Neural progenitor cell (in vitro differentiated cells): ENCODE measurements at regions not wholly inside any gene's neighbourhood (a gene's known extent, or its start where the extent isn't known, plus 50 kb on each side); places are given as distances from the start of the nearest gene placed in this dataset.

Experiments
- DNase-seq: peaks from one replicate; pipeline ENCODE4 v3.0.0-alpha.2; 2016; ENCODE audit warnings: low spot score
- H2AFZ ChIP-seq: fragments of 200-600 bp; sonication (generic); replicated peaks from 2 replicates; pipeline ENCODE4 v1.6.1; 2016; ENCODE audit warnings: antibody characterized with exemption
- H3F3A ChIP-seq: fragments of 200-600 bp; sonication (generic); 2 replicates; pipeline ENCODE4 v1.6.1; 2016; ENCODE audit warnings: antibody characterized with exemption, low read depth
- H3K27ac ChIP-seq: fragments of 200-600 bp; sonication (generic); 2 replicates; pipeline ENCODE4 v1.5.1; 2016; ENCODE audit warnings: mild to moderate bottlenecking
- H3K27me3 ChIP-seq: fragments of 200-600 bp; sonication (generic); 2 replicates; pipeline ENCODE4 v1.6.1; 2016; ENCODE audit warnings: mild to moderate bottlenecking, moderate library complexity
- H3K36me3 ChIP-seq: fragments of 200-600 bp; sonication (generic); 2 replicates; pipeline ENCODE4 v1.5.1; 2016
- H3K4me1 ChIP-seq: fragments of 200-600 bp; sonication (generic); 2 replicates; pipeline ENCODE4 v1.6.1; 2016; ENCODE audit warnings: mixed run types
- H3K4me2 ChIP-seq: fragments of 200-600 bp; sonication (generic); 2 replicates; pipeline ENCODE4 v1.6.1; 2016
- H3K4me3 ChIP-seq: fragments of 200-600 bp; sonication (generic); 2 replicates; pipeline ENCODE4 v1.5.1; 2016
- H3K79me2 ChIP-seq: fragments of 200-600 bp; sonication (generic); 2 replicates; pipeline ENCODE4 v1.6.1; 2016; ENCODE audit warnings: low read depth
- H3K9ac ChIP-seq: fragments of 200-600 bp; sonication (generic); 2 replicates; pipeline ENCODE4 v1.6.1; 2016
- H3K9me3 ChIP-seq: fragments of 200-600 bp; sonication (generic); 2 replicates; pipeline ENCODE4 v1.5.1; 2016; ENCODE audit warnings: low read depth
- H4K20me1 ChIP-seq: fragments of 200-600 bp; sonication (generic); 2 replicates; pipeline ENCODE4 v1.6.1; 2016; ENCODE audit warnings: low read depth
- H3K27ac Mint-ChIP-seq: 3 replicates; pipeline ENCODE4 v1.8.0; 2021; ENCODE audit warnings: mixed read lengths
- H3K27me3 Mint-ChIP-seq: 2 replicates; pipeline ENCODE4 v1.8.0; 2022; ENCODE audit warnings: low read depth, mild to moderate bottlenecking, inconsistent platforms, moderate library complexity, mixed read lengths; ENCODE audit not compliant: insufficient read depth
- H3K36me3 Mint-ChIP-seq: 3 replicates; pipeline ENCODE4 v1.8.0; 2021; ENCODE audit warnings: mixed read lengths
- H3K4me1 Mint-ChIP-seq: 3 replicates; pipeline ENCODE4 v1.8.0; 2021; ENCODE audit warnings: mixed read lengths
- H3K4me3 Mint-ChIP-seq: 3 replicates; pipeline ENCODE4 v1.8.0; 2021; ENCODE audit warnings: mild to moderate bottlenecking, moderate library complexity, mixed read lengths
- H3K9me3 Mint-ChIP-seq: 3 replicates; pipeline ENCODE4 v1.8.0; 2020; ENCODE audit warnings: mixed read lengths
- CTCF ChIP-seq: fragments of 200-600 bp; sonication (generic); IDR thresholded peaks from 2 replicates; pipeline ENCODE4 v1.5.1; 2017; ENCODE audit warnings: antibody characterized with exemption, mild to moderate bottlenecking
- EZH2 ChIP-seq: fragments of 200-600 bp; sonication (generic); IDR thresholded peaks from 2 replicates; pipeline ENCODE4 v1.6.1; 2017; ENCODE audit warnings: antibody characterized with exemption, mild to moderate bottlenecking, moderate library complexity
- EZH2phosphoT487 ChIP-seq: fragments of 200-600 bp; sonication (generic); IDR thresholded peaks from 2 replicates; pipeline ENCODE4 v1.6.1; 2017; ENCODE audit warnings: antibody characterized with exemption

- no peak for DNase-seq
- Histone ChIP-seq H2AFZ (no peak overlapping the region), H3K4me2 (no peak overlapping the region), H4K20me1 (no peaks in the 10 kb centered on the region), H3K27me3 (no peaks in the 10 kb centered on the region), H3K36me3 (no peaks in the 10 kb centered on the region), H3K9me3 (no peaks in the 10 kb centered on the region), H3K4me1 (peaks cover 10% of the 10 kb centered on the region), H3K9ac (no peak overlapping the region), H3F3A (no peaks in the 10 kb centered on the region), H3K4me3 (no peak overlapping the region), H3K27ac (no peak overlapping the region), H3K79me2 (no peaks in the 10 kb centered on the region)
- Mint-ChIP-seq H3K27me3 (peaks cover 8% of the 10 kb centered on the region), H3K4me3 (no peak overlapping the region), H3K9me3 (no peaks in the 10 kb centered on the region), H3K4me1 (peaks cover 20% of the 10 kb centered on the region), H3K36me3 (no peaks in the 10 kb centered on the region), H3K27ac (no peak overlapping the region)
- TF ChIP-seq EZH2phosphoT487 (no peak), EZH2 (no peak), CTCF (no peak)
Measured at GRCh38 chr12:45572114-45572513, 157.4 kb upstream of the ARID2 start.

- Mint-ChIP-seq H3K36me3 (no peaks in the 10 kb centered on the region), H3K4me3 (no peak overlapping the region), H3K9me3 (no peaks in the 10 kb centered on the region), H3K4me1 (no peaks in the 10 kb centered on the region), H3K27me3 (peaks cover 4% of the 10 kb centered on the region), H3K27ac (no peak overlapping the region)
- Histone ChIP-seq H3K27me3 (no peaks in the 10 kb centered on the region), H3K79me2 (no peaks in the 10 kb centered on the region), H3K4me3 (no peak overlapping the region), H3F3A (no peaks in the 10 kb centered on the region), H3K4me2 (no peak overlapping the region), H4K20me1 (no peaks in the 10 kb centered on the region), H3K27ac (no peak overlapping the region), H2AFZ (no peak overlapping the region), H3K4me1 (peaks cover 5% of the 10 kb centered on the region), H3K36me3 (no peaks in the 10 kb centered on the region), H3K9me3 (no peaks in the 10 kb centered on the region), H3K9ac (no peak overlapping the region)
- TF ChIP-seq EZH2phosphoT487 (no peak), CTCF (no peak), EZH2 (no peak)
- DNase-seq, result no peak
Measured at GRCh38 chr12:45575417-45575816, 154.1 kb upstream of the ARID2 start.

GRCh38 chr12:45575823-45576475 is 153.6 kb upstream of the ARID2 start:
- no peaks in the 10 kb centered on the region for H3K79me2 ChIP-seq
- H3K36me3 ChIP-seq, result no peaks in the 10 kb centered on the region
- no peak overlapping the region for H2AFZ ChIP-seq
- no peak for DNase-seq
- peaks cover 5% of the 10 kb centered on the region for H3K4me1 ChIP-seq
- no peak overlapping the region for H3K9ac ChIP-seq
- H3K4me3 ChIP-seq, result no peak overlapping the region
- H3F3A ChIP-seq, result no peaks in the 10 kb centered on the region
- H3K9me3 Mint-ChIP-seq, result no peaks in the 10 kb centered on the region
- H3K27me3 Mint-ChIP-seq, result peaks cover 4% of the 10 kb centered on the region
- peak overlapping the region; percentile 19 for H3K27ac Mint-ChIP-seq
- H3K27me3 ChIP-seq, result no peaks in the 10 kb centered on the region
- H3K9me3 ChIP-seq, result no peaks in the 10 kb centered on the region
- no peaks in the 10 kb centered on the region for H3K36me3 Mint-ChIP-seq
- H3K27ac ChIP-seq, result no peak overlapping the region
- H4K20me1 ChIP-seq, result no peaks in the 10 kb centered on the region
- no peaks in the 10 kb centered on the region for H3K4me1 Mint-ChIP-seq
- H3K4me2 ChIP-seq, result no peak overlapping the region
- no peak overlapping the region for H3K4me3 Mint-ChIP-seq
- TF ChIP-seq EZH2 (no peak), EZH2phosphoT487 (no peak), CTCF (no peak)
